IMR-90 (cell line): ENCODE measurements at regions not wholly inside any gene's neighbourhood (a gene's known extent, or its start where the extent isn't known, plus 50 kb on each side); places are given as distances from the start of the nearest gene placed in this dataset.

ENCODE experiments used
- ATAC-seq: fragments of 200-7000 bp; cut with Tn5 transposase; 2 replicates; pipeline ENCODE4 v1.9.1; 2020; ENCODE audit warnings: low read depth, mild to moderate bottlenecking, moderate library complexity
- BruUV-seq: library from RNA; stranded (reverse); fragments of 400-500 nt; replicated peaks from 2 replicates; lab custom pipeline; 2021; lab: Mats Ljungman, UMichigan
- CTCF ChIA-PET: fragments of 300-600 bp; formaldehyde crosslinking; extraction: SDS; loops from one replicate; lab custom pipeline; 2021; ENCODE audit warnings: antibody characterized with exemption; lab: Yijun Ruan, JAX
- POLR2A ChIA-PET: fragments of 300-600 bp; sonication (Branson Sonifier 250); formaldehyde crosslinking; loops from one replicate; lab custom pipeline; 2022; ENCODE audit warnings: antibody characterized with exemption; ENCODE audit not compliant: unreplicated experiment; lab: Charles Lee
- DNase-seq: peaks from one replicate; pipeline ENCODE4 v3.0.0; 2013
- H2AFZ ChIP-seq: replicated peaks from 2 replicates; pipeline ENCODE3; 2013; ENCODE audit warnings: low read length, mild to moderate bottlenecking; ENCODE audit not compliant: poor library complexity
- H2AK5ac ChIP-seq: 2 replicates; pipeline ENCODE4 v1.6.1; 2013; ENCODE audit warnings: low read depth, low read length, inconsistent platforms
- H2AK9ac ChIP-seq: replicated peaks from 2 replicates; pipeline ENCODE3; 2013; ENCODE audit warnings: mild to moderate bottlenecking, low read depth, low read length, moderate library complexity; ENCODE audit not compliant: poor library complexity
- H2BK120ac ChIP-seq: 2 replicates; pipeline ENCODE4 v1.6.1; 2013; ENCODE audit warnings: low read depth, low read length, inconsistent platforms
- H2BK15ac ChIP-seq: 3 replicates; pipeline ENCODE4 v1.6.1; 2013; ENCODE audit warnings: low read depth, low read length, inconsistent platforms
- H2BK20ac ChIP-seq: 2 replicates; pipeline ENCODE4 v1.6.1; 2013; ENCODE audit warnings: low read depth, mild to moderate bottlenecking, inconsistent platforms, low read length, moderate library complexity
- H2BK5ac ChIP-seq: 2 replicates; pipeline ENCODE4 v1.6.1; 2013; ENCODE audit warnings: mild to moderate bottlenecking, low read depth, low read length, inconsistent platforms; ENCODE audit not compliant: poor library complexity, severe bottlenecking
- H3K14ac ChIP-seq: replicated peaks from 2 replicates; pipeline ENCODE4 v1.6.1; 2013; ENCODE audit warnings: low read depth, low read length, inconsistent platforms
- H3K18ac ChIP-seq: 2 replicates; pipeline ENCODE4 v1.6.1; 2013; ENCODE audit warnings: low read depth, low read length, control low read depth
- H3K23ac ChIP-seq: 2 replicates; pipeline ENCODE4 v1.6.1; 2013; ENCODE audit warnings: low read depth, low read length, inconsistent platforms
- H3K27ac ChIP-seq: 2 replicates; pipeline ENCODE4 v1.5.1; 2013; ENCODE audit warnings: mild to moderate bottlenecking, control low read depth, low read length; ENCODE audit not compliant: insufficient read depth
- H3K27me3 ChIP-seq: 2 replicates; pipeline ENCODE4 v1.6.1; 2013; ENCODE audit warnings: low read length; ENCODE audit not compliant: control insufficient read depth, insufficient read depth
- H3K36me3 ChIP-seq: 2 replicates; pipeline ENCODE4 v1.6.1; 2013; ENCODE audit warnings: low read length, mixed read lengths; ENCODE audit not compliant: control insufficient read depth, insufficient read depth
- H3K4ac ChIP-seq: 2 replicates; pipeline ENCODE4 v1.6.1; 2013; ENCODE audit warnings: low read depth, low read length, inconsistent platforms
- H3K4me1 ChIP-seq: 2 replicates; pipeline ENCODE4 v1.6.1; 2013; ENCODE audit warnings: low read length, mixed read lengths; ENCODE audit not compliant: control insufficient read depth, insufficient read depth
- H3K4me2 ChIP-seq: 2 replicates; pipeline ENCODE4 v1.6.1; 2013; ENCODE audit warnings: low read depth, mild to moderate bottlenecking, control low read depth, low read length, moderate library complexity
- H3K4me3 ChIP-seq: 2 replicates; pipeline ENCODE4 v1.5.1; 2013; ENCODE audit warnings: low read depth, mild to moderate bottlenecking, control low read depth, low read length, moderate library complexity; ENCODE audit not compliant: insufficient read depth
- H3K56ac ChIP-seq: 2 replicates; pipeline ENCODE4 v1.6.1; 2013; ENCODE audit warnings: low read length, inconsistent platforms; ENCODE audit not compliant: insufficient read depth; ENCODE audit errors: extremely low read depth
- H3K79me1 ChIP-seq, 2 experiments: 2 replicates each; pipeline ENCODE4 v1.6.1; 2013; ENCODE audit warnings: low read length in 2 of 2, inconsistent platforms in 1 of 2, low read depth in 1 of 2
- H3K9ac ChIP-seq: 2 replicates; pipeline ENCODE4 v1.6.1; 2013; ENCODE audit warnings: low read depth, low read length, control low read depth
- H3K9me1 ChIP-seq: 2 replicates; pipeline ENCODE4 v1.6.1; 2013; ENCODE audit warnings: low read length, inconsistent platforms; ENCODE audit not compliant: insufficient read depth
- H3K9me3 ChIP-seq: 2 replicates; pipeline ENCODE4 v1.6.1; 2013; ENCODE audit warnings: low read length; ENCODE audit not compliant: control insufficient read depth, insufficient read depth
- H4K20me1 ChIP-seq: 2 replicates; pipeline ENCODE4 v1.6.1; 2013; ENCODE audit warnings: low read length, inconsistent platforms; ENCODE audit not compliant: insufficient read depth
- H4K5ac ChIP-seq: 2 replicates; pipeline ENCODE4 v1.6.1; 2013; ENCODE audit warnings: mild to moderate bottlenecking, low read depth, low read length, control low read depth
- H4K8ac ChIP-seq, 2 experiments: 2 replicates each; pipeline ENCODE4 v1.6.1; 2013; ENCODE audit warnings: low read depth in 2 of 2, low read length in 2 of 2, control low read depth in 1 of 2, inconsistent platforms in 1 of 2
- H4K91ac ChIP-seq: 2 replicates; pipeline ENCODE4 v1.6.1; 2013; ENCODE audit warnings: low read depth, low read length, inconsistent platforms; ENCODE audit not compliant: insufficient read depth
- RFX5 ChIP-seq: IDR thresholded peaks from 2 replicates; pipeline ENCODE4 v1.8.0; 2012; ENCODE audit warnings: low read depth, mild to moderate bottlenecking, low read length, moderate library complexity
- WGBS, 2 experiments: methylation state at CpG; one replicate each; pipeline versions ENCODE4 v1.1.5 to v1.1.7; 2013; ENCODE audit warnings: missing lambda C conversion rate in 2 of 2; ENCODE audit not compliant: insufficient read length in 1 of 2; ENCODE audit errors: extremely low coverage in 2 of 2; 5-methylcytosine and 5-hydroxymethylcytosine counted together
- dilution Hi-C: fragments of 300-500 bp; cut with HindIII; formaldehyde crosslinking; loops from one replicate; pipeline ENCODE4 v1.14.3; 2018; ENCODE audit warnings: low sequenced_read_pairs; ENCODE audit not compliant: unreplicated experiment
- in situ Hi-C: fragments of 300-500 bp; cut with MboI; formaldehyde crosslinking; loops from 3 replicates; pipeline ENCODE4 v1.14.3; 2019; ENCODE audit warnings: low sequenced_read_pairs, inconsistent platforms, mixed read lengths
- intact Hi-C: fragments of 100-400 bp; cut with micrococcal nuclease; formaldehyde crosslinking; loops from 2 replicates; pipeline ENCODE4 v1.10.0; 2022

- no peaks in the 10 kb centered on the region for H3K9me1 ChIP-seq
- H2AK5ac ChIP-seq, result no peak overlapping the region
- H3K79me1 ChIP-seq, result no peaks in the 10 kb centered on the region
- H3K56ac ChIP-seq, result no peak overlapping the region
- no peak overlapping the region for H2AFZ ChIP-seq
- no peak overlapping the region for H2BK20ac ChIP-seq
- no TSS peak for BruUV-seq
- no peak overlapping the region for H4K5ac ChIP-seq
- H3K4me3 ChIP-seq, result no peak overlapping the region
- no peak overlapping the region for H2BK120ac ChIP-seq
- H3K27me3 ChIP-seq, result no peaks in the 10 kb centered on the region
- H3K9me3 ChIP-seq, result no peaks in the 10 kb centered on the region
- no peak overlapping the region for H3K9ac ChIP-seq
- ATAC-seq, result no peak
- no CpG with 5 or more reads among the region's 3 CpGs for WGBS, 2 experiments
- DNase-seq, result no peak
- no peak overlapping the region for H2AK9ac ChIP-seq
- POLR2A ChIA-PET, result no interaction called here
- no peaks in the 10 kb centered on the region for H3K36me3 ChIP-seq
- H4K8ac ChIP-seq, result no peak overlapping the region
- H4K20me1 ChIP-seq, result no peaks in the 10 kb centered on the region
- H3K27ac ChIP-seq, result no peak overlapping the region
- H3K4me1 ChIP-seq, result no peaks in the 10 kb centered on the region
- H4K91ac ChIP-seq, result no peak overlapping the region
- H3K23ac ChIP-seq, result no peak overlapping the region
- no peak overlapping the region for H2BK15ac ChIP-seq
- H2BK5ac ChIP-seq, result no peak overlapping the region
- no peak overlapping the region for H3K14ac ChIP-seq
- intact Hi-C loops, result no loop called here
- H3K18ac ChIP-seq, result no peak overlapping the region
- CTCF ChIA-PET, result no interaction called here
- in situ Hi-C loops, result no loop called here
- no peak overlapping the region for H3K4me2 ChIP-seq
- dilution Hi-C loops, result no loop called here
- TF ChIP-seq RFX5, result no peak
- no peak overlapping the region for H3K4ac ChIP-seq
Observed at GRCh38 chr5:67644221-67644920, 447.8 kb upstream of the CD180 start.
